Esophagus mucosa (tissue), 1 donor: ENCODE measurements at regions not wholly inside any gene's neighbourhood (a gene's known extent, or its start where the extent isn't known, plus 50 kb on each side); places are given as distances from the start of the nearest gene placed in this dataset.

Source experiments
- ATAC-seq: fragments of 200-7000 bp; cut with Tn5 transposase; one replicate; pipeline ENCODE4 v1.9.1; 2020
- donor health status: DM: yes; HTN: yes; CAD: no.

- no peak for ATAC-seq
Observed at GRCh38 chr12:32047357-32048212, 59.1 kb upstream of the BICD1 start.

GRCh38 chr12:32048791-32049190, 57.9 kb upstream of the BICD1 start:
- no peak for ATAC-seq

- ATAC-seq, result no peak
Observed at GRCh38 chr12:32049956-32050355, 56.7 kb upstream of the BICD1 start.

GRCh38 chr12:32051511-32052211, 55.0 kb upstream of the BICD1 start:
- ATAC-seq, result peak; percentile 76

- no peak for ATAC-seq
Observed at GRCh38 chr12:32052212-32052713, 54.4 kb upstream of the BICD1 start.

GRCh38 chr12:32053881-32054624, 52.6 kb upstream of the BICD1 start:
- ATAC-seq, result no peak
